DOHH2 (cell line): ENCODE measurements at regions not wholly inside any gene's neighbourhood (a gene's known extent, or its start where the extent isn't known, plus 50 kb on each side); places are given as distances from the start of the nearest gene placed in this dataset.

Experiments
- H3F3A ChIP-seq: fragments of 200-600 bp; sonication (generic), shearing (Covaris generic); 2 replicates; pipeline ENCODE4 v1.6.0; 2016; ENCODE audit warnings: antibody characterized with exemption, mild to moderate bottlenecking; ENCODE audit not compliant: control insufficient read depth, insufficient read depth
- H3K27ac ChIP-seq: fragments of 200-600 bp; sonication (generic); 2 replicates; pipeline ENCODE4 v1.5.1; 2014; ENCODE audit warnings: low read depth, mild to moderate bottlenecking, low read length, moderate library complexity
- H3K27me3 ChIP-seq: fragments of 200-600 bp; sonication (generic); 2 replicates; pipeline ENCODE4 v1.6.1; 2014; ENCODE audit warnings: mild to moderate bottlenecking, low read length, mixed read lengths; ENCODE audit not compliant: control insufficient read depth
- H3K36me3 ChIP-seq: fragments of 200-600 bp; sonication (generic); 2 replicates; pipeline ENCODE4 v1.6.1; 2014; ENCODE audit warnings: mild to moderate bottlenecking, low read length, moderate library complexity, mixed read lengths; ENCODE audit not compliant: control insufficient read depth
- H3K4me1 ChIP-seq: fragments of 200-600 bp; sonication (generic); 2 replicates; pipeline ENCODE4 v1.6.1; 2014; ENCODE audit warnings: mild to moderate bottlenecking, low read length, mixed read lengths; ENCODE audit not compliant: control insufficient read depth
- H3K4me2 ChIP-seq: fragments of 200-600 bp; sonication (generic); 2 replicates; pipeline ENCODE4 v1.6.0; 2014; ENCODE audit warnings: mild to moderate bottlenecking, low read length, moderate library complexity
- H3K4me3 ChIP-seq: fragments of 200-600 bp; sonication (generic); 2 replicates; pipeline ENCODE4 v1.5.1; 2014; ENCODE audit warnings: mild to moderate bottlenecking, low read length, mixed read lengths
- H3K79me2 ChIP-seq: fragments of 200-600 bp; sonication (generic); 2 replicates; pipeline ENCODE4 v1.6.1; 2014; ENCODE audit warnings: mild to moderate bottlenecking, low read length, mixed read lengths; ENCODE audit not compliant: control insufficient read depth
- H3K9me2 ChIP-seq: fragments of 200-600 bp; sonication (generic); replicated peaks from 2 replicates; pipeline ENCODE4 v1.6.1; 2014; ENCODE audit warnings: mild to moderate bottlenecking, low read length, mixed read lengths; ENCODE audit not compliant: control insufficient read depth
- H3K9me3 ChIP-seq: fragments of 200-600 bp; sonication (generic); 2 replicates; pipeline ENCODE4 v1.6.1; 2014; ENCODE audit warnings: antibody characterized with exemption, low read length, mixed read lengths; ENCODE audit not compliant: control insufficient read depth, insufficient read depth
- H4K20me1 ChIP-seq: fragments of 200-600 bp; sonication (generic); 2 replicates; pipeline ENCODE4 v1.6.0; 2014; ENCODE audit warnings: low read depth, mild to moderate bottlenecking, antibody characterized with exemption, low read length, moderate library complexity; ENCODE audit not compliant: control insufficient read depth, insufficient read depth
- EZH2phosphoT487 ChIP-seq: fragments of 200-600 bp; sonication (generic); IDR thresholded peaks from 2 replicates; pipeline ENCODE4 v1.6.1; 2017; ENCODE audit warnings: borderline replicate concordance, mild to moderate bottlenecking, antibody characterized with exemption, low read length, moderate library complexity, mixed read lengths
- TF ChIP-seq, protein P1 (sequence below): fragments of 200-600 bp; sonication (generic); IDR thresholded peaks from one replicate; pipeline ENCODE4 v1.5.1; 2014; ENCODE audit warnings: antibody characterized with exemption, mild to moderate bottlenecking, low read depth, low read length; ENCODE audit not compliant: poor library complexity, severe bottlenecking

DNA sequence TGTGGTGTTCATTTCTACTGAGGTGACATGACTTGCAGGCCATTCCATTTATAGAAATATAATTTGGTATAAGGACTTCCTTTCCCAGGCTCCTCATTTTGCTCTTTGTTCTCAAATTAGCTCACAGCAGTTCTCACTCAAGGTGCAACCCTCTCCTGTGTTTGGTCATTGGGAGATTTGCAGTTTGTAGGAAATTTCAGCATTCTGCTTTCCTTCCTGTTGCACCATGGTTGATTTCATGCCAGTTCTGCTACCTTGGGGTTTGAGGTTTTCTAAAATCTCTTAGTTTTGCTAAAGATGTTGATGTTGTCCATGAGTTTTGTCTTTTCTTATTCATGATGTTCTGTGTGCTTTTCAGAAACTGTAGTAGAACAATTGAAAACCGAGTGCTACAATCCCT lies 65.7 kb upstream of the PROK2 start:
- no peaks in the 10 kb centered on the region for H4K20me1 ChIP-seq
- no peaks in the 10 kb centered on the region for H3K9me3 ChIP-seq
- H3K9me2 ChIP-seq: no peaks in the 10 kb centered on the region
- H3K4me1 ChIP-seq: no peaks in the 10 kb centered on the region
- H3F3A ChIP-seq: no peaks in the 10 kb centered on the region
- no peak overlapping the region for H3K4me2 ChIP-seq
- no peaks in the 10 kb centered on the region for H3K79me2 ChIP-seq
- no peak overlapping the region for H3K4me3 ChIP-seq
- no peak for TF ChIP-seq EZH2phosphoT487
- TF ChIP-seq, protein P1, sequence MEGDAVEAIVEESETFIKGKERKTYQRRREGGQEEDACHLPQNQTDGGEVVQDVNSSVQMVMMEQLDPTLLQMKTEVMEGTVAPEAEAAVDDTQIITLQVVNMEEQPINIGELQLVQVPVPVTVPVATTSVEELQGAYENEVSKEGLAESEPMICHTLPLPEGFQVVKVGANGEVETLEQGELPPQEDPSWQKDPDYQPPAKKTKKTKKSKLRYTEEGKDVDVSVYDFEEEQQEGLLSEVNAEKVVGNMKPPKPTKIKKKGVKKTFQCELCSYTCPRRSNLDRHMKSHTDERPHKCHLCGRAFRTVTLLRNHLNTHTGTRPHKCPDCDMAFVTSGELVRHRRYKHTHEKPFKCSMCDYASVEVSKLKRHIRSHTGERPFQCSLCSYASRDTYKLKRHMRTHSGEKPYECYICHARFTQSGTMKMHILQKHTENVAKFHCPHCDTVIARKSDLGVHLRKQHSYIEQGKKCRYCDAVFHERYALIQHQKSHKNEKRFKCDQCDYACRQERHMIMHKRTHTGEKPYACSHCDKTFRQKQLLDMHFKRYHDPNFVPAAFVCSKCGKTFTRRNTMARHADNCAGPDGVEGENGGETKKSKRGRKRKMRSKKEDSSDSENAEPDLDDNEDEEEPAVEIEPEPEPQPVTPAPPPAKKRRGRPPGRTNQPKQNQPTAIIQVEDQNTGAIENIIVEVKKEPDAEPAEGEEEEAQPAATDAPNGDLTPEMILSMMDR: no peak
- peaks cover 8% of the 10 kb centered on the region; the same call in 1 of the 2 replicates for H3K27me3 ChIP-seq
- no peak overlapping the region for H3K27ac ChIP-seq
- no peaks in the 10 kb centered on the region for H3K36me3 ChIP-seq

DNA sequence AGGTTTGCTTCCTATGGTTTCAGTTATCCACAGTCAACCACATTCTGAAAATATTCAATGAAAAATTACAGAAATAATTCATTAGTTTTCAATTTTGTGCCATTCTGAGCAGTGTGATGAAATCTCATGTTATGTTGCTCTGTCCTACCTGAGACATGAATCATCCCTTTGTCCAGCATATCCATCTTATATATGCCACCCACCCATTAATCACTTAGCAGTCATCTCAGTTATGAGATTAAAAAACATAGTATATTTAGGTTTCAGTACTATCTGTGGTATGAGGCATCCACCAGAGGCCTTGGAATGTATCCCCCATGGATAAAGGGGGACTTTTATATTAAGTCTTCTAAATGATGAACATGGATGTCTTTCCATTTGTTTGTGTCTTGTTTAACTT lies 64.7 kb upstream of the PROK2 start:
- Histone ChIP-seq H3K27ac (no peak overlapping the region), H3K4me1 (no peaks in the 10 kb centered on the region), H3F3A (no peaks in the 10 kb centered on the region), H3K4me3 (no peak overlapping the region), H3K9me3 (no peaks in the 10 kb centered on the region), H4K20me1 (no peaks in the 10 kb centered on the region), H3K36me3 (no peaks in the 10 kb centered on the region), H3K9me2 (no peaks in the 10 kb centered on the region), H3K79me2 (no peaks in the 10 kb centered on the region), H3K27me3 (peaks cover 11% of the 10 kb centered on the region), H3K4me2 (no peak overlapping the region)
- TF ChIP-seq, protein P1: no peak
- TF ChIP-seq EZH2phosphoT487: no peak

- no peaks in the 10 kb centered on the region for H3F3A ChIP-seq
- no peak overlapping the region for H3K4me2 ChIP-seq
- H3K27me3 ChIP-seq: peaks cover 21% of the 10 kb centered on the region
- no peaks in the 10 kb centered on the region for H3K4me1 ChIP-seq
- H3K79me2 ChIP-seq: no peaks in the 10 kb centered on the region
- no peak overlapping the region for H3K27ac ChIP-seq
- no peaks in the 10 kb centered on the region for H3K9me3 ChIP-seq
- H3K36me3 ChIP-seq: no peaks in the 10 kb centered on the region
- no peaks in the 10 kb centered on the region for H4K20me1 ChIP-seq
- no peak overlapping the region for H3K4me3 ChIP-seq
- TF ChIP-seq, protein P1: no peak
- no peak for TF ChIP-seq EZH2phosphoT487
- no peaks in the 10 kb centered on the region for H3K9me2 ChIP-seq
Observed at GRCh38 chr3:71847794-71848193, 62.8 kb upstream of the PROK2 start.

DNA sequence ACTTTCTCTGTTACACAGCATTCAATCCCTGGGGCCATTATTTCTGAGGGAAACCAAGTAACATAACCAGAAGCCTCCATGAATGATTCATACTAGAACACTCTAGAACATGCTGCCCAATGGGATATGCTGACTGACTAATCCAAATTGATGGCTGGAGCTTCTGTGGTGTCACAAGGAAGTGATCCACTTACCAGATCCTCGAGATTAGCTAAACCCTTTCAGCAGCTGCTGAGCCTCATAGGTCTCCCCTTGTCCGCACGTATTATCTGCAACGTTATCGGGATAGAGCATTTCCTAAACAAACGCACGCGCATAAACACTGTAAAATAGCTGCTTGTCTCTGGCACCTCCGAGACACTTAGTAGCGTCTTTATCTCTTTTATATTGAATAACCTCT lies 61.2 kb upstream of the PROK2 start:
- Histone ChIP-seq H3K4me3 (no peak overlapping the region), H3F3A (no peaks in the 10 kb centered on the region), H4K20me1 (no peaks in the 10 kb centered on the region), H3K9me2 (no peaks in the 10 kb centered on the region), H3K36me3 (no peaks in the 10 kb centered on the region), H3K27me3 (peaks cover 19% of the 10 kb centered on the region), H3K79me2 (no peaks in the 10 kb centered on the region), H3K4me2 (no peak overlapping the region), H3K4me1 (no peaks in the 10 kb centered on the region), H3K9me3 (no peaks in the 10 kb centered on the region), H3K27ac (no peak overlapping the region)
- TF ChIP-seq EZH2phosphoT487: no peak
- TF ChIP-seq, protein P1: no peak
